ENCODE measurements at regions not wholly inside any gene's neighbourhood (a gene's known extent, or its start where the extent isn't known, plus 50 kb on each side); places are given as distances from the start of the nearest gene placed in this dataset.
"Not testable (repeated sequence)": the region's sequence is repeated elsewhere in the genome, so short reads cannot be mapped to it uniquely, and the experiment has no call there.

GRCh38 chr5:30345539-30346345 lies 847.7 kb upstream of the CDH6 start:
- not testable (repeated sequence) for DNase-seq

GRCh38 chr5:30343707-30344106 lies 849.8 kb upstream of the CDH6 start:
- no peak for DNase-seq

GRCh38 chr5:30341466-30341865 lies 852.0 kb upstream of the CDH6 start:
- no peak for DNase-seq

GRCh38 chr5:30337084-30337573 lies 856.4 kb upstream of the CDH6 start:
- no peak for DNase-seq

GRCh38 chr5:30331534-30331933 lies 862.0 kb upstream of the CDH6 start:
- no peak for DNase-seq

GRCh38 chr5:30325795-30326194 lies 867.7 kb upstream of the CDH6 start:
- DNase-seq = no peak

- no peak for DNase-seq
Measured at GRCh38 chr5:30324083-30324482, 869.4 kb upstream of the CDH6 start.

- DNase-seq = no peak
Measured at GRCh38 chr5:30287890-30288289, 905.6 kb upstream of the CDH6 start.

GRCh38 chr5:30279237-30279636 lies 914.2 kb upstream of the CDH6 start:
- no peak for DNase-seq

GRCh38 chr5:30267026-30267425 lies 926.5 kb upstream of the CDH6 start:
- no peak for DNase-seq

GRCh38 chr5:30239331-30240022 lies 954.0 kb upstream of the CDH6 start:
- DNase-seq = no peak

GRCh38 chr5:30237189-30237588 lies 956.3 kb upstream of the CDH6 start:
- no peak for DNase-seq

- DNase-seq = no peak
Measured at GRCh38 chr5:30209755-30210154, 983.7 kb upstream of the CDH6 start.

- DNase-seq = no peak
Measured at GRCh38 chr5:30197662-30198061, 995.8 kb upstream of the CDH6 start.

- no peak for DNase-seq
Measured at GRCh38 chr5:30195036-30195435, 998.5 kb upstream of the CDH6 start.

GRCh38 chr5:30194595-30194994 lies 998.9 kb upstream of the CDH6 start:
- no peak for DNase-seq

- DNase-seq = no peak
Measured at GRCh38 chr5:30183795-30184194, 1009.7 kb upstream of the CDH6 start.

- DNase-seq = no peak
Measured at GRCh38 chr5:30156156-30156555, 1037.3 kb upstream of the CDH6 start.

GRCh38 chr5:30152431-30152830 lies 1041.1 kb upstream of the CDH6 start:
- no peak for DNase-seq

GRCh38 chr5:30150231-30150630 lies 1043.3 kb upstream of the CDH6 start:
- DNase-seq = no peak

- no peak for DNase-seq
Measured at GRCh38 chr5:30149526-30149925, 1044.0 kb upstream of the CDH6 start.

- DNase-seq = no peak
Measured at GRCh38 chr5:30147976-30148375, 1045.5 kb upstream of the CDH6 start.

GRCh38 chr5:30144059-30144458 lies 1049.4 kb upstream of the CDH6 start:
- not testable (repeated sequence) for DNase-seq

GRCh38 chr5:30142432-30142831 lies 1051.1 kb upstream of the CDH6 start:
- DNase-seq = no peak

Measured in stimulated activated naive CD4-positive, alpha-beta T cell (primary cell).